SHP77 treated with DMSO at 0.1 percent for 48 hours (cell line): ENCODE measurements at regions not wholly inside any gene's neighbourhood (a gene's known extent, or its start where the extent isn't known, plus 50 kb on each side); places are given as distances from the start of the nearest gene placed in this dataset.

Experiments
- DNase-seq: peaks from one replicate; lab custom pipeline; 2025; lab: John Stamatoyannopoulos, UW

GRCh38 chr5:167754501-167755021 lies 536.9 kb upstream of the WWC1 start:
- no peak for DNase-seq

- no peak for DNase-seq
Observed at GRCh38 chr5:167755420-167755819, 536.0 kb upstream of the WWC1 start.

GRCh38 chr5:167759057-167759821 lies 532.2 kb upstream of the WWC1 start:
- no peak for DNase-seq

- DNase-seq = no peak
Observed at GRCh38 chr5:167763772-167764171, 527.7 kb upstream of the WWC1 start.

- no peak for DNase-seq
Observed at GRCh38 chr5:167764641-167765289, 526.7 kb upstream of the WWC1 start.

- DNase-seq = no peak
Observed at GRCh38 chr5:167765352-167765751, 526.1 kb upstream of the WWC1 start.

- DNase-seq = no peak
Observed at GRCh38 chr5:167766957-167767356, 524.5 kb upstream of the WWC1 start.

- DNase-seq = no peak
Observed at GRCh38 chr5:167767795-167768194, 523.6 kb upstream of the WWC1 start.

GRCh38 chr5:167769846-167770413 lies 521.5 kb upstream of the WWC1 start:
- DNase-seq = no peak

- no peak for DNase-seq
Observed at GRCh38 chr5:167770461-167770860, 521.0 kb upstream of the WWC1 start.

- DNase-seq = no peak
Observed at GRCh38 chr5:167771571-167771970, 519.9 kb upstream of the WWC1 start.

GRCh38 chr5:167773668-167774301 lies 517.7 kb upstream of the WWC1 start:
- DNase-seq = no peak

GRCh38 chr5:167777746-167778145 lies 513.7 kb upstream of the WWC1 start:
- no peak for DNase-seq

GRCh38 chr5:167778228-167778627 lies 513.2 kb upstream of the WWC1 start:
- DNase-seq = no peak

- DNase-seq = no peak
Observed at GRCh38 chr5:167779644-167780043, 511.8 kb upstream of the WWC1 start.

GRCh38 chr5:167780177-167780576 lies 511.3 kb upstream of the WWC1 start:
- no peak for DNase-seq

GRCh38 chr5:167783145-167783817 lies 508.2 kb upstream of the WWC1 start:
- no peak for DNase-seq

- DNase-seq = no peak
Observed at GRCh38 chr5:167785106-167785505, 506.3 kb upstream of the WWC1 start.

GRCh38 chr5:167785901-167786300 lies 505.5 kb upstream of the WWC1 start:
- DNase-seq = no peak

GRCh38 chr5:167786871-167787578 lies 504.4 kb upstream of the WWC1 start:
- DNase-seq = no peak

GRCh38 chr5:167790045-167790444 lies 501.4 kb upstream of the WWC1 start:
- no peak for DNase-seq
